ENCODE measurements at regions not wholly inside any gene's neighbourhood (a gene's known extent, or its start where the extent isn't known, plus 50 kb on each side); places are given as distances from the start of the nearest gene placed in this dataset.

GRCh38 chr6:170176898-170177771, 113.7 kb downstream of the DLL1 start:
- no peak for FAIRE-seq

GRCh38 chr6:170176136-170176897, 114.6 kb downstream of the DLL1 start:
- FAIRE-seq, result no peak

GRCh38 chr6:170175644-170176135, 115.2 kb downstream of the DLL1 start:
- FAIRE-seq, result no peak

- FAIRE-seq, result no peak
Measured at GRCh38 chr6:170174771-170175643, 115.9 kb downstream of the DLL1 start.

GRCh38 chr6:170174124-170174770, 116.6 kb downstream of the DLL1 start:
- no peak for FAIRE-seq

- no peak for FAIRE-seq
Measured at GRCh38 chr6:170173335-170173881, 117.5 kb downstream of the DLL1 start.

- no peak for FAIRE-seq
Measured at GRCh38 chr6:170172825-170173256, 118.0 kb downstream of the DLL1 start.

GRCh38 chr6:170172392-170172791, 118.5 kb downstream of the DLL1 start:
- no peak for FAIRE-seq

- no peak for FAIRE-seq
Measured at GRCh38 chr6:170167657-170168159, 123.2 kb downstream of the DLL1 start.

GRCh38 chr6:170166511-170167122, 124.3 kb downstream of the DLL1 start:
- no peak for FAIRE-seq

GRCh38 chr6:170165471-170166117, 125.3 kb downstream of the DLL1 start:
- FAIRE-seq, result no peak

- FAIRE-seq, result no peak
Measured at GRCh38 chr6:170165085-170165470, 125.8 kb downstream of the DLL1 start.

GRCh38 chr6:170164271-170164900, 126.5 kb downstream of the DLL1 start:
- FAIRE-seq, result no peak

- FAIRE-seq, result no peak
Measured at GRCh38 chr6:170163405-170164170, 127.3 kb downstream of the DLL1 start.

- no peak for FAIRE-seq
Measured at GRCh38 chr6:170162775-170163404, 128.0 kb downstream of the DLL1 start.

- no peak for FAIRE-seq
Measured at GRCh38 chr6:170162011-170162774, 128.7 kb downstream of the DLL1 start.

- FAIRE-seq, result no peak
Measured at GRCh38 chr6:170160628-170161611, 130.0 kb downstream of the DLL1 start.
